ENCODE measurements at regions not wholly inside any gene's neighbourhood (a gene's known extent, or its start where the extent isn't known, plus 50 kb on each side); places are given as distances from the start of the nearest gene placed in this dataset.

GRCh38 chr18:42445359-42445758 lies 490.3 kb downstream of the PIK3C3 start:
- Histone ChIP-seq H3K4ac (ENCODE audit: low read depth, low read length) (no peak overlapping the region), H3K79me1 (ENCODE audit: insufficient read depth, low read depth, low read length, poor library complexity, severe bottlenecking) (no peaks in the 10 kb centered on the region), H3K18ac (ENCODE audit: insufficient read length, low read depth, low read length) (no peak overlapping the region), H4K91ac (ENCODE audit: insufficient read length, low read depth, low read length) (no peak overlapping the region), H3K27ac (ENCODE audit: insufficient read length, low read depth, low read length) (no peak overlapping the region), H3K23ac (ENCODE audit: insufficient read length, low read depth, low read length) (no peak overlapping the region), H4K8ac (replicated peaks; ENCODE audit: insufficient read length, low read depth, low read length) (no peak overlapping the region), H3K56ac (ENCODE audit: insufficient read length, low read depth, low read length) (no peak overlapping the region), H3K4me1 (ENCODE audit: insufficient read depth, low read length) (no peaks in the 10 kb centered on the region), H4K20me1 (ENCODE audit: control insufficient read depth, insufficient read depth, insufficient read length) (no peaks in the 10 kb centered on the region), H3T11ph (ENCODE audit: low read length) (no peak overlapping the region), H2AK5ac (ENCODE audit: insufficient read length, low read length) (no peak overlapping the region), H3K9ac (ENCODE audit: extremely low read depth, insufficient read length, low read length) (no peak overlapping the region), H2BK12ac (ENCODE audit: insufficient read length, low read depth, low read length) (no peak overlapping the region), H4K5ac (ENCODE audit: insufficient read length, low read depth, low read length) (no peak overlapping the region), H2BK5ac (ENCODE audit: insufficient read length, low read length) (no peak overlapping the region), H3K27me3 (ENCODE audit: insufficient read depth, low read length) (no peaks in the 10 kb centered on the region), H3K14ac (ENCODE audit: insufficient read depth, low read length) (no peak overlapping the region), H3K23me2 (ENCODE audit: insufficient read length, low read depth, low read length, poor library complexity, severe bottlenecking) (no peaks in the 10 kb centered on the region), H2BK120ac (ENCODE audit: low read depth, low read length, poor library complexity, severe bottlenecking) (no peak overlapping the region), H2BK20ac (ENCODE audit: low read depth, low read length, poor library complexity, severe bottlenecking) (no peak overlapping the region), H3K4me2 (ENCODE audit: insufficient read depth, insufficient read length, low read length) (no peak overlapping the region), H2AFZ (ENCODE audit: low read length) (no peak overlapping the region), H3K79me2 (ENCODE audit: insufficient read depth, low read length) (no peaks in the 10 kb centered on the region), H2BK15ac (ENCODE audit: low read depth, low read length) (no peak overlapping the region), H3K9me3 (ENCODE audit: control insufficient read depth, low read depth, low read length) (peaks cover 14% of the 10 kb centered on the region)
- DNase-seq = no peak
- H3K27ac Mint-ChIP-seq = no peak overlapping the region
- peaks cover 6 to 9% of the 10 kb centered on the region in 2 experiments for H3K4me1 Mint-ChIP-seq
- peaks cover 15 to 29% (median 29%) of the 10 kb centered on the region in 3 experiments for H3K36me3 Mint-ChIP-seq (ENCODE audit: insufficient read depth in 1 of 3, low read depth in 3 of 3)
- H3K27me3 Mint-ChIP-seq (ENCODE audit: low read depth) = no peaks in the 10 kb centered on the region
- peaks cover 30 to 36% of the 10 kb centered on the region in 2 experiments for H3K9me3 Mint-ChIP-seq
- H3K4me3 Mint-ChIP-seq = no peak overlapping the region
- no peak for TF ChIP-seq CTCF (conservative IDR thresholded peaks at IDR 0.05)
- no CpG with 5 or more reads among the region's 2 CpGs for WGBS (ENCODE audit: extremely low coverage, insufficient read length, low lambda C conversion rate)
